NCI-H226 (cell line): ENCODE measurements at regions not wholly inside any gene's neighbourhood (a gene's known extent, or its start where the extent isn't known, plus 50 kb on each side); places are given as distances from the start of the nearest gene placed in this dataset.
"Not testable (repeated sequence)": the region's sequence is repeated elsewhere in the genome, so short reads cannot be mapped to it uniquely, and the experiment has no call there.

Source experiments
- DNase-seq: peaks from one replicate; pipeline ENCODE4 v3.0.0-alpha.2; 2015

GRCh38 chr1:120557605-120558302 is 142.9 kb downstream of the NBPF8 start:
- DNase-seq = not testable (repeated sequence)

GRCh38 chr1:120558303-120559060 is 143.6 kb downstream of the NBPF8 start:
- peak; percentile 72 for DNase-seq

GRCh38 chr1:120561767-120562166 is 146.9 kb downstream of the NBPF8 start:
- DNase-seq = not testable (repeated sequence)

- not testable (repeated sequence) for DNase-seq
These were observed 150.6 kb downstream of the NBPF8 start for GRCh38 chr1:120565396-120565795.

- DNase-seq = not testable (repeated sequence)
These were observed 152.8 kb downstream of the NBPF8 start for GRCh38 chr1:120567620-120568019.

- not testable (repeated sequence) for DNase-seq
These were observed 148.5 kb upstream of the NBPF26 start for GRCh38 chr1:120575201-120575600.

- not testable (repeated sequence) for DNase-seq
These were observed 141.6 kb upstream of the NBPF26 start for GRCh38 chr1:120582135-120582534.

GRCh38 chr1:120586053-120586452 is 137.7 kb upstream of the NBPF26 start:
- not testable (repeated sequence) for DNase-seq

- not testable (repeated sequence) for DNase-seq
These were observed 134.9 kb upstream of the NBPF26 start for GRCh38 chr1:120588811-120589210.

- DNase-seq = not testable (repeated sequence)
These were observed 132.0 kb upstream of the NBPF26 start for GRCh38 chr1:120591774-120592173.

GRCh38 chr1:120592943-120593342 is 130.8 kb upstream of the NBPF26 start:
- DNase-seq = not testable (repeated sequence)

GRCh38 chr1:120593648-120594047 is 130.1 kb upstream of the NBPF26 start:
- DNase-seq = not testable (repeated sequence)

- not testable (repeated sequence) for DNase-seq
These were observed 125.3 kb upstream of the NBPF26 start for GRCh38 chr1:120598331-120598951.

- DNase-seq = not testable (repeated sequence)
These were observed 124.2 kb upstream of the NBPF26 start for GRCh38 chr1:120599511-120599910.

- not testable (repeated sequence) for DNase-seq
These were observed 123.2 kb upstream of the NBPF26 start for GRCh38 chr1:120600442-120601041.

- not testable (repeated sequence) for DNase-seq
These were observed 115.9 kb upstream of the NBPF26 start for GRCh38 chr1:120607882-120608281.

GRCh38 chr1:120608314-120609014 is 115.3 kb upstream of the NBPF26 start:
- DNase-seq = not testable (repeated sequence)

GRCh38 chr1:120609015-120609573 is 114.7 kb upstream of the NBPF26 start:
- not testable (repeated sequence) for DNase-seq

GRCh38 chr1:120609834-120610233 is 113.9 kb upstream of the NBPF26 start:
- not testable (repeated sequence) for DNase-seq

GRCh38 chr1:120614931-120615639 is 108.7 kb upstream of the NBPF26 start:
- DNase-seq = not testable (repeated sequence)

GRCh38 chr1:120617493-120617892 is 106.3 kb upstream of the NBPF26 start:
- not testable (repeated sequence) for DNase-seq
